Keratinocyte (primary cell): ENCODE measurements at regions not wholly inside any gene's neighbourhood (a gene's known extent, or its start where the extent isn't known, plus 50 kb on each side); places are given as distances from the start of the nearest gene placed in this dataset.

Experiments
- DNase-seq: peaks from one replicate; pipeline ENCODE4 v3.0.0-alpha.2; 2011; ENCODE audit warnings: low read depth, missing footprints, low spot score
- FAIRE-seq: peaks from 2 replicates; lab custom pipeline; 2011; peaks lifted over from hg19 to GRCh38; lab: Jason Lieb, UNC
- H2AFZ ChIP-seq: 2 replicates; pipeline ENCODE4 v1.6.0; 2012; ENCODE audit warnings: low read length, control low read depth, inconsistent platforms; ENCODE audit not compliant: control insufficient read depth
- H3K27ac ChIP-seq: 2 replicates; pipeline ENCODE4 v1.5.1; 2011; ENCODE audit warnings: low read length; ENCODE audit not compliant: control insufficient read depth, insufficient read depth
- H3K27me3 ChIP-seq: 3 replicates; pipeline ENCODE4 v1.6.0; 2011; ENCODE audit warnings: low read length; ENCODE audit not compliant: control insufficient read depth, insufficient read depth; ENCODE audit errors: extremely low read depth
- H3K36me3 ChIP-seq, 2 experiments: 2 replicates in 1 of 2; 3 replicates in 1 of 2; pipeline ENCODE4 v1.5.1; 2011; ENCODE audit warnings: low read length in 2 of 2, mild to moderate bottlenecking in 1 of 2; ENCODE audit not compliant: control insufficient read depth in 2 of 2, insufficient read depth in 2 of 2; ENCODE audit errors: extremely low read depth in 1 of 2
- H3K4me1 ChIP-seq: 3 replicates; pipeline ENCODE4 v1.5.1; 2011; ENCODE audit warnings: low read length; ENCODE audit not compliant: control insufficient read depth, insufficient read depth; ENCODE audit errors: extremely low read depth
- H3K4me2 ChIP-seq: 3 replicates; pipeline ENCODE4 v1.6.0; 2011; ENCODE audit warnings: low read depth, low read length; ENCODE audit not compliant: control insufficient read depth, insufficient read depth; ENCODE audit errors: extremely low read depth
- H3K4me3 ChIP-seq, 3 experiments: fragments of 200-600 bp in 1 of 3; sonication (generic) in 1 of 3; 2 replicates in 2 of 3; 3 replicates in 1 of 3; pipeline ENCODE4 v1.5.1; 2011 to 2016; ENCODE audit warnings: low read length in 3 of 3, mild to moderate bottlenecking in 3 of 3, control low read depth in 2 of 3, inconsistent platforms in 1 of 3, low read depth in 1 of 3, mixed read lengths in 1 of 3, mixed run types in 1 of 3, moderate library complexity in 1 of 3; ENCODE audit not compliant: control insufficient read depth in 2 of 3, insufficient read depth in 2 of 3; ENCODE audit errors: extremely low read depth in 1 of 3
- H3K79me2 ChIP-seq: 2 replicates; pipeline ENCODE4 v1.6.0; 2012; ENCODE audit warnings: low read length; ENCODE audit not compliant: control insufficient read depth, insufficient read depth
- H3K9ac ChIP-seq: 3 replicates; pipeline ENCODE4 v1.6.0; 2011; ENCODE audit warnings: low read length; ENCODE audit not compliant: control insufficient read depth, insufficient read depth; ENCODE audit errors: extremely low read depth
- H3K9me1 ChIP-seq: 3 replicates; pipeline ENCODE4 v1.6.0; 2011; ENCODE audit warnings: low read length; ENCODE audit not compliant: control insufficient read depth, insufficient read depth; ENCODE audit errors: extremely low read depth
- H3K9me3 ChIP-seq: 2 replicates; pipeline ENCODE4 v1.5.1; 2012; ENCODE audit warnings: low read depth, low read length; ENCODE audit not compliant: control insufficient read depth
- H4K20me1 ChIP-seq: 3 replicates; pipeline ENCODE4 v1.6.0; 2011; ENCODE audit warnings: low read length; ENCODE audit not compliant: control insufficient read depth, insufficient read depth; ENCODE audit errors: extremely low read depth
- CTCF ChIP-seq, 3 experiments: IDR thresholded peaks in 1 of 3; conservative IDR thresholded peaks in 1 of 3; optimal IDR thresholded peaks in 1 of 3; 2 replicates in 2 of 3; 3 replicates in 1 of 3; pipeline versions ENCODE3 to v1.5.1; 2011; ENCODE audit warnings: low read length in 3 of 3, mild to moderate bottlenecking in 3 of 3, moderate library complexity in 2 of 3, control low read depth in 1 of 3, inconsistent platforms in 1 of 3; ENCODE audit not compliant: insufficient read depth in 2 of 3; ENCODE audit errors: extremely low read depth in 1 of 3
- EZH2 ChIP-seq: IDR thresholded peaks from one replicate; pipeline ENCODE4 v1.6.1; 2012; ENCODE audit warnings: inconsistent platforms, mild to moderate bottlenecking, low read length, moderate library complexity
- dilution Hi-C: fragments of 300-500 bp; cut with MboI; formaldehyde crosslinking; loops from one replicate; pipeline ENCODE4 v1.7.0; 2020; ENCODE audit warnings: low sequenced_read_pairs; ENCODE audit not compliant: extremely low pct_ligation_motif_present

- no peaks in the 10 kb centered on the region for H3K79me2 ChIP-seq
- FAIRE-seq (no peak), DNase-seq (no peak)
- no peaks in the 10 kb centered on the region for H3K9me1 ChIP-seq
- H3K9me3 ChIP-seq: no peaks in the 10 kb centered on the region
- dilution Hi-C loops: no loop called here
- no peak overlapping the region for H3K27ac ChIP-seq
- no peaks in the 10 kb centered on the region for H3K4me1 ChIP-seq
- H3K4me2 ChIP-seq: no peak overlapping the region
- H4K20me1 ChIP-seq: no peaks in the 10 kb centered on the region
- TF ChIP-seq EZH2: no peak
- TF ChIP-seq CTCF (optimal IDR thresholded peaks at IDR 0.05 in 1 of 3, IDR thresholded peaks at IDR 0.05 in 1 of 3, conservative IDR thresholded peaks at IDR 0.05 in 1 of 3; ENCODE audit: extremely low read depth in 1 of 3, insufficient read depth in 2 of 3, low read length in 3 of 3): no peak
- no peak overlapping the region for H3K4me3 ChIP-seq
- no peak overlapping the region for H3K9ac ChIP-seq
- H2AFZ ChIP-seq: no peak overlapping the region
- H3K36me3 ChIP-seq: no peaks in the 10 kb centered on the region
- no peaks in the 10 kb centered on the region for H3K27me3 ChIP-seq
Measured at GRCh38 chr2:150880986-150881385, 380.7 kb downstream of the RBM43 start.

GRCh38 chr2:150878356-150878755 is 383.3 kb downstream of the RBM43 start:
- H3K9ac ChIP-seq: no peak overlapping the region
- no peak overlapping the region for H3K27ac ChIP-seq
- no peaks in the 10 kb centered on the region for H3K9me3 ChIP-seq
- FAIRE-seq (no peak), DNase-seq (no peak)
- H3K79me2 ChIP-seq: no peaks in the 10 kb centered on the region
- no peaks in the 10 kb centered on the region for H3K36me3 ChIP-seq
- no peak overlapping the region for H2AFZ ChIP-seq
- TF ChIP-seq CTCF (optimal IDR thresholded peaks at IDR 0.05 in 1 of 3, IDR thresholded peaks at IDR 0.05 in 1 of 3, conservative IDR thresholded peaks at IDR 0.05 in 1 of 3; ENCODE audit: extremely low read depth in 1 of 3, insufficient read depth in 2 of 3, low read length in 3 of 3) (peak in 1 of 3 experiments; percentile 8), EZH2 (no peak)
- no peaks in the 10 kb centered on the region for H3K4me1 ChIP-seq
- H4K20me1 ChIP-seq: no peaks in the 10 kb centered on the region
- no peak overlapping the region for H3K4me3 ChIP-seq
- no peak overlapping the region for H3K4me2 ChIP-seq
- H3K27me3 ChIP-seq: no peaks in the 10 kb centered on the region
- dilution Hi-C loops: no loop called here
- H3K9me1 ChIP-seq: no peaks in the 10 kb centered on the region
